ENCODE measurements at regions not wholly inside any gene's neighbourhood (a gene's known extent, or its start where the extent isn't known, plus 50 kb on each side); places are given as distances from the start of the nearest gene placed in this dataset.
"Not testable (repeated sequence)": the region's sequence is repeated elsewhere in the genome, so short reads cannot be mapped to it uniquely, and the experiment has no call there.

DNA sequence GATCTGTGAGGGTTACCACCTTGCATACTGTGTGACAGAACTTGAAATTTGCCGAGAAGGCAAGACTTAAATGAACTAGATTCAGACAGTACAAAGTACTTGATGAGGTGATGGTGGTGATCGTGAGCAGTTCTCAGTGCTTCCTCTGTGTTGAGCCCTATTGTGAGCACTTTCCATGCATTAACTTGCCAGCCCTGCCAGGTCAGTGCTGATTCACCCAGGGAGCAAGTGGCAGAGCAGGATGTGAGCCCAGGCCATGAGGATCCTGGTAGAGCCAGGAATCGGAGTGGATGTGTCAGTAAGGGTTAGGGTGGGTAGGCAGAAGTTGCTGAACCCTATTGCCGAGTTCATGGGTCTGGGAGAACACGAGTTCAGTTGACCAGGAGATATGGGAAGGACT is 4545.7 kb upstream of the TPTE start:
- H3K4me3 ChIP-seq; H3K9ac ChIP-seq (ENCODE audit: low read depth in 2 of 2, low read length in 2 of 2); H3K27ac ChIP-seq; DNase-seq; H3K36me3 ChIP-seq; intact Hi-C loops (cut with DNase I); H3K27me3 ChIP-seq; H3K9me3 ChIP-seq; H3K4me1 ChIP-seq: not testable (repeated sequence)

DNA sequence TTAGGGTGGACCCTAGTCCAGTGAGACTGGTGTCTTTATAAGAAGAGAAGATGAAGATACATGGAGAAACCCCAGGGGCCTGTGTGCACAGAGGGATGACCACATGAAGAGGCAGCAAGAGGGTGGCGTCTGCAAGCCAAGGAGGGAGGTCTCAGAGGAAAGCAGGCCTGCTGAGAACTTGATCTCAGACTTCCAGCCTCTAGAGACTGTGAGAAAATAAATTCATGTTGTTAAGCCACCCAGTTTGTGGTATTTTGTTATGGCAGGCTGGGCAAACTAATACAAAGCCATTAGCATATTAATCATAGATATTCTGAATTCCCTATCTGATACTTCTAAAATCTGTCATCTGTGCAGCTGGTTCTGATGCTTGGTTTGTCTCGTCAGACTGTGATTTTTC is 4523.8 kb upstream of the TPTE start:
- H3K9ac ChIP-seq (ENCODE audit: low read depth in 2 of 2, low read length in 2 of 2); H3K4me3 ChIP-seq; H3K4me1 ChIP-seq; DNase-seq; H3K36me3 ChIP-seq; intact Hi-C loops (cut with DNase I); H3K27ac ChIP-seq; H3K9me3 ChIP-seq; H3K27me3 ChIP-seq: not testable (repeated sequence)

DNA sequence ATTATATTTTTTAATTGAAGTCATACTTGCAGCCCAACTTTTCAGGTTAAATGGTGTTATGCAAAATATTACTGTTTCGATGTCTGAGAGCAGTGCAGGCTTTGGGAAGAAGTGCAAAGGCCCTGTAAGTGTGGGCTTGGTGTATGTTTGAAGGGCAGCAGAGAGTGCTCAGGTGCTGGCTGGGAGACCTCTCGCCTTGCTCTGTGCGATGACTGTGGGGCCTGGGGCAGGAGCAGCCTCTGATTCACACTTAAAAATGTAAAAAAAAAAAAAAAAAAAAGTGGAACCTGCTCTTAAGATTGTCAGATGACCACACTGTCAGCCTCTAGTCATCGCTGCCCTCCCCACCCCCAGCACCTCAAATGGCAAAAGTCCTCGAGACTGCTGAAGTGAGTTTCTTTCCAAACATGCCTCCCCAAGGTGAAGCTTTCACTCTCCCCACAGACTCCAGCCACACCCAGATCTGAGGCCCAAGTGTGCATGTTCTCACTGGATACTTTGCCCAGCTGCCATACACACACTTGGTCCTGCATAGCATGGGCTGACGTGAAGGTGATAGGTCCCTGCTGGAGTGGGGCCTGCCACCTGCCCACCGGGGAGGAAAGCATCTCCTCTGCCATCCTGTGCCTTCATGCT is 4505.8 kb upstream of the TPTE start:
- H3K9me3 ChIP-seq; intact Hi-C loops (cut with DNase I); H3K4me1 ChIP-seq: not testable (repeated sequence)

DNA sequence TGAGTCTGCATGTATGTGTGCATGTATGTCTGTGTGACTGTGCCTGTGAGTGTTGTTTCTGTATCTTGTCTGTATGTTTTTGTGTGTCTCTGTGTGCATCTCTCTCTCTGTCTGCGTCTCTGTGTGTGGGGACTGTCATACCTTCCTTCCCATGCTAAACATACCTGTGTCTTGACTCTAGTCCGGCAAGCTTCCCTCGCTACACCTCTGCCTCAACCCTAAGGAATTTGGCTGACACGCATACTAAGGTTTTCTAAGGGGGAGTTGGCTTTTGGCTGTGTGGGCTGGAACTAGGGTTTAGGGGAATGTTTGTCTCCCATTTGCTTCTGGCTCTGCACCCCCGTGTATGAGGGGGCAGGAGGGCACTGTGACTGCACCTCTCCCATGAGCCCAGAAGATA is 4500.9 kb upstream of the TPTE start:
- intact Hi-C loops (cut with DNase I); H3K4me3 ChIP-seq; H3K4me1 ChIP-seq; H3K27me3 ChIP-seq; H3K27ac ChIP-seq; H3K9me3 ChIP-seq; DNase-seq; H3K36me3 ChIP-seq; H3K9ac ChIP-seq (ENCODE audit: low read depth in 2 of 2, low read length in 2 of 2): not testable (repeated sequence)

More for the DNA sequence above, 4505.8 kb upstream of the TPTE start:
- H3K4me3 ChIP-seq; H3K9ac ChIP-seq (ENCODE audit: low read depth in 2 of 2, low read length in 2 of 2); H3K27ac ChIP-seq; DNase-seq; H3K27me3 ChIP-seq; H3K36me3 ChIP-seq: not testable (repeated sequence)

DNA sequence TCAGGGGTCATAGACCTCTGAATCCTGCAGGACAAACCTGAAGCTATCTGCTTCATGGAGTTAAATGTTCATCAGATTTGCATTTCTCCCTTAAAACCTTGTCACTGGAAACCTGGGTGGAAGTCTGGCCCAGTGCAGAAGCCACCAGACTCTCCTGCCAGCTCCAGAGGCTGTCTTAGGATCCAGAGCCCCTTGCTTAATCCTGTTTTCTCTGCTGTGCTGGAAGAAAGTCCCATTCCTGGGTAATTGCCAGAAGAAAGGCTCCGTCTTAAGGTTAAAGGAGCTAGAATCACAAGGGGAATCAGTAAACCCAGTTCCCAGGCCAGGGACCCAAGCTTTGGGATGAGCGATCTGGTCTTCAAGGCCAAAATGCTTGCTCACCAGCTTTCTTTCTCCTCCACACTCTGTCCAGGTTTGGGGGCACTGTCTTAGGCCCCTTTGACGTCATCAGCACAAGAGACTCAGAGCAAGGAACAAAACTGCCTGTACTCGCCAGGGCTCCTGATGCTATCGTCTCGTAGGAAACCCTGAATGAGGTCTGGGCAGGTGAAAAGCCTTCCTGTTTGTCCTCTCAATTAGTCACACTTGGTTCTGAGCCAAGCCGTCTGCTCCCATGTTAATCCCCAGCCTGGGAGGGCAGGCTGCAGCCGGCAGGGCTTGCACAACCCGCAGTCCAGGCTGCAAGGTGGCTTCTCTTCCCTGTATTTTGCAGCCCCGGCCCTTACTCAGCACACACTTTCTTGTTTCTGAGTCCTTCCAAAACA is 4500.2 kb upstream of the TPTE start:
- H3K27me3 ChIP-seq; H3K4me3 ChIP-seq; H3K9ac ChIP-seq (ENCODE audit: low read depth in 2 of 2, low read length in 2 of 2); H3K36me3 ChIP-seq; H3K9me3 ChIP-seq; H3K4me1 ChIP-seq; H3K27ac ChIP-seq; intact Hi-C loops (cut with DNase I); DNase-seq: not testable (repeated sequence)

DNA sequence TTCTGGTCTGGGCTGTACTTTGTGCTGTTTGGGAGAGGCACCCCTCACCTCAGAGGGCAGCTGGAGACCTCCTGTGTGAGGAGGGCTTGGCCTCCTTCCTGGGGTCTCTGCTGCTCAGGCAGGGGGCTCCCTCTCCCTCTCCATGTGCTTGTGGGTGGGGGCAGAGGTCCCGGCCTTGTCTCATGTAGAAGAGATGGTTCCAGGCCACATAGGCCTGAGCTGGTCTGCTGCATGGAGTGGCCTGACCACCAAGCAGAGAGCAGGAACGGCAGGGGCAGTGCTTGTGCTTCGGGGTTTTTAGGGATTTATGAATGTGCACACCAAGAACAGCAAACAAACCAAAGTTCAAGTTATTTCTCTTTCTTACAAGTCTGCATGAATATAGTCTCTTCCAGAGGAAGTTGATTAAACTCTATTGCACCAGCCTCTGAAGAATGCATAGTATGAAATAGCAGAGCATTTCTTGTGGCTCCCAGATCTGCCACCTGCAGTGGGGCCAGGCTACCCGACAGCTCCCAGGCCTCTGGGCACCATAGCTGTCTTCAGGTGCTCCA is 4499.6 kb upstream of the TPTE start:
- H3K36me3 ChIP-seq; H3K4me3 ChIP-seq; intact Hi-C loops (cut with DNase I); DNase-seq; H3K9me3 ChIP-seq; H3K27me3 ChIP-seq; H3K27ac ChIP-seq; H3K4me1 ChIP-seq; H3K9ac ChIP-seq (ENCODE audit: low read depth in 2 of 2, low read length in 2 of 2): not testable (repeated sequence)

DNA sequence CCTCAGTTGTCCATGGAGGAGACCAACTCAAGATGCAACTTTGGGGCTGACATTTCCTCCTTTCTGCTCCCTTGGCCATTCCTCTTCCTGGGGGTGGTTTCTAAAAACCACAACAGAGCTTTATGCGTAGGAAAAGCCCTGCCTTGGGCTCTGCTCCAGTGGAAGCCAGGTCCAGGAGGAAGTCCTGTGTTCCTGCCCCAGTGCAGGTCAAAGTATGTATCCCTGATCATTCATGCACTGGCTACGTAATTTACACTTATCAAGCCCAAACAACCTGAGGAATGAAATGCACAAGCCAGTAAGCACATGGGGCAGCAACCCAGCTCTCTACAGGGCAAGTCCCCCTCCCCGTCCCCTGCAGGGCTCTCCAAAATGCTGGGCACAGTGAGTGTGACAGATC is 4498.1 kb upstream of the TPTE start:
- H3K9ac ChIP-seq (ENCODE audit: low read depth in 2 of 2, low read length in 2 of 2); H3K27me3 ChIP-seq; intact Hi-C loops (cut with DNase I): not testable (repeated sequence)

DNA sequence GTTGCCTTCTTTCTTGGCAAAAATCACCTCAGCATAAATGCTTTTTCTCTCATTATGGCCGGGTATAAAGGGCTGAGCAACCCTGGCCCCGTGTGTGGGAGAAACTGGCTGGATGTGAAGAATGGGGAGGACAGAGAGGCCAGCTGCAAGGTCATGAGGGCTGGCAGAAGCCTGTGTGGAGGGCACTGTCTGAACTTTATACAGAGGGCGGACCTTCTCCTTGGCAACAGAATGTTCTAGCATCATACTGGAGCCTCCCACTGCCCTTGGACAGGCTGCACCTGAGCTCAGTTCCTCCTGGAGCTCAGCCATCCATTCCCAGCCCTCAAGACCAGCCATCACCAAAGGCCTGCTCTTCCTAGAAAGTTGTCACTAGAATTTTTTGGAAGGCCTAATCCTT is 4496.2 kb upstream of the TPTE start:
- H3K27me3 ChIP-seq; H3K4me1 ChIP-seq; H3K9ac ChIP-seq (ENCODE audit: low read depth in 2 of 2, low read length in 2 of 2); H3K4me3 ChIP-seq; intact Hi-C loops (cut with DNase I); DNase-seq; H3K9me3 ChIP-seq; H3K36me3 ChIP-seq; H3K27ac ChIP-seq: not testable (repeated sequence)

More for the DNA sequence above, 4498.1 kb upstream of the TPTE start:
- not testable (repeated sequence) for H3K27ac ChIP-seq, H3K36me3 ChIP-seq, H3K9me3 ChIP-seq, H3K4me3 ChIP-seq, DNase-seq, H3K4me1 ChIP-seq

DNA sequence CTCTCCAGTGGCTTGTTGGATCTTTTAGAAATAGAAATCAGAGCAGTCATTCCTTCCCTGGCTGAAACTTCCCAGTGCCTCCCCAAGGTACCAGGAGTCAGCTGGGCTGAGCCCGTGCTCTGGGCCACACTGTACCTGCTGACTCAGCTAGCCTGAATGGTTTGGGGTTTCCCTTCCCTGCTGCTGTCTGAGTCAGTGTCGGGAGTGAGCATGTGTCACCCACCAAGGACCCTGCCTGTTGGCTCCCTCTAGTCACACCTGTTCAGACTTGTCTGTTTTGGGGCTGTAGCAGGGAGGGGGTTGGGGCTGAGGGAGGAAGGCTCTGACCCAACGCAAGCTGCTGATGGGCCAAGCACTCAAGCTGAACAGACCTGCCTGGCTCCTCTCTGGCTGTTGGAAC is 4493.9 kb upstream of the TPTE start:
- intact Hi-C loops (cut with DNase I), result not testable (repeated sequence)

DNA sequence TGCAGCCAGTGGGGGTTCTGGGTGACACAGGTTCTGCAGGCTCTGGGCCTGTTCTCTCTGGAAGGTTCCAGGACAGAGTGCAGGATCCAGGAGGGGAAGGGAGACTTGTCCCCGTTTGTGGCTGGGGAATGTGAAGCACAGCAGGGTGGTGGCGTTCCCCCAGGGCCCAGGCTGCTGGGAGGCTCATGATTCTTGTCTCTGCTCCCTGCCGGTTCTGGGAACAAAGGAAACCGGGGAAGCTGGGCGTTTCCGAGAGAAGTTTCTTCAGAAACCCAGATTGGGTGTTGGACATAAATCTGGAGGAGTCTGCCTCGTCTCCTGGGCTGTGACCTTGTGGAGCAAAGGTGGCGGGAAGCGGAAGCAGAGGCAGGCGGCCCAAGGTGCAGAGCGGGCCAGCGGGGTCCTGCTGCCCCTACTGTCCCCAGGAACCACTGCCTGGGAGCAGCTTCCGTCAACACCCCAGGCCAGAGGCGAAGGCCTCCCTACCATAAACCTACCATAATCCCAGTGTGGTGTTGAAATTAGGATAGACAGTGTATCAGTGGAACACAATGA is 4487.2 kb upstream of the TPTE start:
- H3K9me3 ChIP-seq, result not testable (repeated sequence)

More for the DNA sequence above, 4493.9 kb upstream of the TPTE start:
- not testable (repeated sequence) for H3K27me3 ChIP-seq; H3K27ac ChIP-seq; H3K36me3 ChIP-seq; H3K4me3 ChIP-seq; H3K4me1 ChIP-seq; DNase-seq; H3K9me3 ChIP-seq; H3K9ac ChIP-seq (ENCODE audit: low read depth in 2 of 2, low read length in 2 of 2)

DNA sequence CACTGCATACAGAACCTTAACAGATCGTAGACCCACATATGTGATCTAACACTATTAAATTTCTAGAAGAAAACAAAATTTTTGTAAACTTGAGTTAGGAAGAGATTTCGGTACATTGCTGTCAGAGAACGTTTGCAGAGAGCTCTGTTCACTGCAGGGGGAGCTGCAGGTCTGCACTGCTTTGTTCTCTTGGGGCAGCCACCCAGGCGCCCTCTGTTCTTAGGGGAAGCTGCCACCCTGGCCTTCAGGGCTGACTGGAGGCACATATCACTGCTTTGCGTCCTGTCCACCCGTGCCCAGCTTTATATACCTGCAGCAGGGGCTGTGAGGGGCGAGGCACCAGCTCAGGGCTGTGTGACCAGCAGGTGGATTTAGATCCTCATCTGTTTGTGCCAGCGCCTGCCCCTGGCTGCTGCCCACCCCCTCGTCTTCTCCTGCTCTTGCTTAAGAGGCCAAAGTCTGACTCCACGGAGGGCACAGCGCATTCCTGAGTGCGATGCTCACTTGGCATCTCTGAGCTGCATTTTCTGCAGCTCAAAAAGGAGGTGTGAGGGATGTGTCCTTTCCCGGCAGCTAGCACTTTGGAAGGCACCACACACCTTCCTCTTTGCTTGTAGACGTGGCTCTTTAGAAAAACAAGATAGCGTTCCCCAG is 4486.4 kb upstream of the TPTE start:
- H3K9me3 ChIP-seq; intact Hi-C loops (cut with DNase I); H3K27me3 ChIP-seq; H3K4me1 ChIP-seq; H3K9ac ChIP-seq (ENCODE audit: low read depth in 2 of 2, low read length in 2 of 2); H3K27ac ChIP-seq; DNase-seq; H3K36me3 ChIP-seq; H3K4me3 ChIP-seq: not testable (repeated sequence)

More for the DNA sequence above, 4487.2 kb upstream of the TPTE start:
- intact Hi-C loops (cut with DNase I); H3K27me3 ChIP-seq; H3K9ac ChIP-seq (ENCODE audit: low read depth in 2 of 2, low read length in 2 of 2); H3K4me1 ChIP-seq; H3K27ac ChIP-seq; DNase-seq; H3K4me3 ChIP-seq; H3K36me3 ChIP-seq: not testable (repeated sequence)

DNA sequence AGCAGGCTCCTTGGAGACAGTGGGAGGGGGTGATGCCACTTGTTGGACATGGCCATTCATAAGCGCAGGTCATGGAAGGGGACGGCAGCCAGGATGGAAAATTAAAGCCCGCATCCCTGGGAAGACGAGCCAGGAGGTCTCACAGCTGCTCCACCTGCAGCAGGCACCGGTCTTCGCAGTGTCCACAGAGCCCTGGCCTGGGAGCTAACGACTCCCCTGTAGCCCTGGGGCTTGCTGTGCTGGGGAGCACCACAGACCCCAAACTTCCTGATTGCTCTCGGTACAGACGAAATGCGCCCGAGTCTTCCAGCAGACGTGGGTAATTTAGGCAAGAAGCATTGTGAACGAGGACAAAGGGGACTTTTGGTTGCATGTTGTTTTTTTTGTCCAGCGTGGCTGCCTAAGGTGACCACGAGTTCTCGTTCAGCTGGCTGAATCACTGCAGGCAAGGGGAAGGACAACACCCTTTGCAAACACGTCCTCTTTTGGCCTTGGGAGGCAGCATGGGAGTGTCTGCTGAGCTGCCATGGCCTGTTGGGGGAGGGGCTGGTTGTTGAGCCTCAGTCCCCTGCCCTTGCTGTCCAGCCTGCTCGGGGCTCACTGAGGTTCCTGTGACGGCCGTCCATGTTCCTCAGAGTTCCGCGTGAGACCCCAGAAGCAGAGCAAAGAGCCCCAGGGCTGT is 4485.8 kb upstream of the TPTE start:
- H3K9ac ChIP-seq (ENCODE audit: low read depth in 2 of 2, low read length in 2 of 2); H3K27me3 ChIP-seq; H3K4me3 ChIP-seq; H3K4me1 ChIP-seq; H3K9me3 ChIP-seq; DNase-seq; intact Hi-C loops (cut with DNase I); H3K27ac ChIP-seq; H3K36me3 ChIP-seq: not testable (repeated sequence)

DNA sequence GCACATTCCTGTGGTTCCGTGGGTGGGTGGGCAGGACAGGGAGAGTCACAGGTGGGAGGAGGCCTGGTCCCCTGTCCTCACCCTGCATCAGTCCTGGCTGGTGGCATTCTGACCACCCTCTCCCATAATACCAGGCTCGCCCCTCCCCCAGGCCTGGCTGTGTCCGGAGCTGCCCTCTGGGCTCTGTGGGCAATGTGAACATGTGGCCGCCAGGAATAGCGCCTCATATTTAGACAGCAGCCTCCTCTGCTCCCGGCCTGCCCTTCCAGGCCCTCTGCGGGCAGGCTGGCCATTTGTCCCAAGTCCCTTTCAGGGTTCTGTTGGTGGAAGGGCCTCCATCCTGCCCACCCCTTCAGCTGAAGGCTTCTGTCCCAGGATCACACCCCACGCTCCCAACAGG is 4482.2 kb upstream of the TPTE start:
- H3K9ac ChIP-seq (ENCODE audit: low read depth in 2 of 2, low read length in 2 of 2); H3K4me1 ChIP-seq; H3K4me3 ChIP-seq; H3K27ac ChIP-seq; intact Hi-C loops (cut with DNase I); H3K27me3 ChIP-seq; DNase-seq; H3K36me3 ChIP-seq; H3K9me3 ChIP-seq: not testable (repeated sequence)

All from colonic mucosa (tissue), 4 donors.